ENCODE measurements at regions not wholly inside any gene's neighbourhood (a gene's known extent, or its start where the extent isn't known, plus 50 kb on each side); places are given as distances from the start of the nearest gene placed in this dataset.

GRCh38 chr11:92632495-92632894 is 337.0 kb upstream of the MTNR1B start:
- TF ChIP-seq POLR2A (IDR thresholded peaks at IDR 0.05) (no peak), CTCF (IDR thresholded peaks at IDR 0.05) (no peak), EP300 (IDR thresholded peaks at IDR 0.05) (no peak)
